ENCODE measurements at regions not wholly inside any gene's neighbourhood (a gene's known extent, or its start where the extent isn't known, plus 50 kb on each side); places are given as distances from the start of the nearest gene placed in this dataset.
A peak's percentile ranks its signal among the peaks of the same experiment; 100 is the strongest.

GRCh38 chr10:94208315-94208714 lies 154.4 kb downstream of the NOC3L start:
- no peak overlapping the region for H3K4me3 ChIP-seq
- H3K9me3 ChIP-seq (ENCODE audit: low read depth), result no peaks in the 10 kb centered on the region
- peaks cover 4% of the 10 kb centered on the region for H3K4me1 ChIP-seq (ENCODE audit: low read depth)
- H3K27ac ChIP-seq, result no peak overlapping the region
- no peak for TF ChIP-seq CTCF (IDR thresholded peaks at IDR 0.05; ENCODE audit: low read depth, low read length)
- no peaks in the 10 kb centered on the region for H3K27me3 ChIP-seq
- H3K36me3 ChIP-seq, result no peaks in the 10 kb centered on the region
- no peak for DNase-seq (ENCODE audit: low read depth in 1 of 2, low spot score in 1 of 2)

- H3K9me3 ChIP-seq (ENCODE audit: low read depth), result no peaks in the 10 kb centered on the region
- no peak overlapping the region for H3K27ac ChIP-seq
- no peaks in the 10 kb centered on the region for H3K27me3 ChIP-seq
- peak in 1 of 2 donors; percentile 42 for DNase-seq (ENCODE audit: low read depth in 1 of 2, low spot score in 1 of 2)
- H3K4me3 ChIP-seq, result no peak overlapping the region
- no peaks in the 10 kb centered on the region for H3K36me3 ChIP-seq
- peaks cover 4% of the 10 kb centered on the region for H3K4me1 ChIP-seq (ENCODE audit: low read depth)
- TF ChIP-seq CTCF (IDR thresholded peaks at IDR 0.05; ENCODE audit: low read depth, low read length), result no peak
These were observed 152.1 kb downstream of the NOC3L start for GRCh38 chr10:94210440-94211168.

GRCh38 chr10:94211169-94211510 lies 151.6 kb downstream of the NOC3L start:
- no peak overlapping the region for H3K4me3 ChIP-seq
- no peaks in the 10 kb centered on the region for H3K36me3 ChIP-seq
- H3K4me1 ChIP-seq (ENCODE audit: low read depth), result peaks cover 4% of the 10 kb centered on the region
- no peak overlapping the region for H3K27ac ChIP-seq
- no peaks in the 10 kb centered on the region for H3K9me3 ChIP-seq (ENCODE audit: low read depth)
- no peak for DNase-seq (ENCODE audit: low read depth in 1 of 2, low spot score in 1 of 2)
- H3K27me3 ChIP-seq, result no peaks in the 10 kb centered on the region
- TF ChIP-seq CTCF (IDR thresholded peaks at IDR 0.05; ENCODE audit: low read depth, low read length), result no peak

- no peak for TF ChIP-seq CTCF (IDR thresholded peaks at IDR 0.05; ENCODE audit: low read depth, low read length)
- peaks cover 4% of the 10 kb centered on the region for H3K4me1 ChIP-seq (ENCODE audit: low read depth)
- no peak overlapping the region for H3K27ac ChIP-seq
- H3K36me3 ChIP-seq, result no peaks in the 10 kb centered on the region
- H3K9me3 ChIP-seq (ENCODE audit: low read depth), result no peaks in the 10 kb centered on the region
- no peaks in the 10 kb centered on the region for H3K27me3 ChIP-seq
- peak in 1 of 2 donors; percentile 44 for DNase-seq (ENCODE audit: low read depth in 1 of 2, low spot score in 1 of 2)
- no peak overlapping the region for H3K4me3 ChIP-seq
These were observed 149.7 kb downstream of the NOC3L start for GRCh38 chr10:94213001-94213530.

GRCh38 chr10:94213980-94214379 lies 148.8 kb downstream of the NOC3L start:
- Histone ChIP-seq H3K4me1 (ENCODE audit: low read depth) (peaks cover 4% of the 10 kb centered on the region), H3K27me3 (no peaks in the 10 kb centered on the region)

More at GRCh38 chr10:94213980-94214379, 148.8 kb downstream of the NOC3L start:
- no peak overlapping the region for H3K4me3 ChIP-seq
- no peak for DNase-seq (ENCODE audit: low read depth in 1 of 2, low spot score in 1 of 2)
- no peaks in the 10 kb centered on the region for H3K9me3 ChIP-seq (ENCODE audit: low read depth)
- H3K36me3 ChIP-seq, result no peaks in the 10 kb centered on the region
- TF ChIP-seq CTCF (IDR thresholded peaks at IDR 0.05; ENCODE audit: low read depth, low read length), result no peak
- no peak overlapping the region for H3K27ac ChIP-seq
